ENCODE measurements at regions not wholly inside any gene's neighbourhood (a gene's known extent, or its start where the extent isn't known, plus 50 kb on each side); places are given as distances from the start of the nearest gene placed in this dataset.

DNA sequence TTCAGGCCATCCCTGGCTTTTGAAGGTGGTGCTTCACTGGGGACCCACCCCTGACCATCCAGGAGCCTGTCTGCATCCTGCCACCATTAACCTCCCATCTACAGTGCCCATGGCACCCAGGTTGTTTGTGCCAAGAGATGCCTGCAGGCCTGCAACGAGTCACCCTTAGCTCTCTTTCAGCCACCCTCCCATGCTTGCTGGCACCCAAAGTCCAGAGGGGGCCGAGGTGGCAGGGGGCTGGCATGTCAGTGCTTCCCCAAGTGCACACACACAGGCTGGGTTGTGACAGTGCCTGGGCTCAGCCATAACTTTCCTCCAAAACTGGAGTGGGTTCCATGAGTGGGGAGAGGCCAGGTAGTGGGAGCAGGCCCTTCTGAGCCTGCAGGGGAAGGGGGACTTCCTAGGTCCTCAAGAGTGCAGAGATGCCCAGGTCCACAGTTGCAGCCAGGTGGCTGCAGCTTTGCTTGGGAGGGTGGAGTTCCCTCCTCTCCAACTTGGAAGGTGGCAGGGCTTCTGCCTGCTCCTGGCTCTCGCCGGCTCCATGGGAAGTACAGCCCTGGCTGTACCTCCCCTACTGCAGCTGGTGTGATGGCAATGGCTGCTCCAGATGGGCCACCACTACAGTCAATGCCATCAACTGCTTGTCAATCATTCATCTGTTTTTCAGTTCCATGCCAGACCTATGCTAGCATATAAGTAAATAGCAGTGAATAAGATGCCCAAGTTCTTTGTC is 235.9 kb upstream of the GIMD1 start:
- TF ChIP-seq ZNF274 (IDR thresholded peaks at IDR 0.05; ENCODE audit: low read depth, low read length) (no peak), SUZ12 (IDR thresholded peaks at IDR 0.05; ENCODE audit: extremely low read depth, insufficient read depth, insufficient read length) (no peak)
